GM12865 (cell line): ENCODE measurements at regions not wholly inside any gene's neighbourhood (a gene's known extent, or its start where the extent isn't known, plus 50 kb on each side); places are given as distances from the start of the nearest gene placed in this dataset.

Source experiments
- DNase-seq: peaks from one replicate; pipeline ENCODE4 v3.0.0; 2010; ENCODE audit warnings: low read depth
- H3K4me3 ChIP-seq: 2 replicates; pipeline ENCODE4 v1.5.1; 2011; ENCODE audit warnings: mild to moderate bottlenecking, low read depth, low read length, control low read depth
- TF ChIP-seq, protein P1 (sequence below): IDR thresholded peaks from 2 replicates; pipeline ENCODE4 v1.5.1; 2011; ENCODE audit warnings: low read length, control low read depth, low read depth, inconsistent platforms; ENCODE audit not compliant: insufficient read depth; ENCODE audit errors: missing control alignments

- DNase-seq: no peak
- TF ChIP-seq, protein P1, sequence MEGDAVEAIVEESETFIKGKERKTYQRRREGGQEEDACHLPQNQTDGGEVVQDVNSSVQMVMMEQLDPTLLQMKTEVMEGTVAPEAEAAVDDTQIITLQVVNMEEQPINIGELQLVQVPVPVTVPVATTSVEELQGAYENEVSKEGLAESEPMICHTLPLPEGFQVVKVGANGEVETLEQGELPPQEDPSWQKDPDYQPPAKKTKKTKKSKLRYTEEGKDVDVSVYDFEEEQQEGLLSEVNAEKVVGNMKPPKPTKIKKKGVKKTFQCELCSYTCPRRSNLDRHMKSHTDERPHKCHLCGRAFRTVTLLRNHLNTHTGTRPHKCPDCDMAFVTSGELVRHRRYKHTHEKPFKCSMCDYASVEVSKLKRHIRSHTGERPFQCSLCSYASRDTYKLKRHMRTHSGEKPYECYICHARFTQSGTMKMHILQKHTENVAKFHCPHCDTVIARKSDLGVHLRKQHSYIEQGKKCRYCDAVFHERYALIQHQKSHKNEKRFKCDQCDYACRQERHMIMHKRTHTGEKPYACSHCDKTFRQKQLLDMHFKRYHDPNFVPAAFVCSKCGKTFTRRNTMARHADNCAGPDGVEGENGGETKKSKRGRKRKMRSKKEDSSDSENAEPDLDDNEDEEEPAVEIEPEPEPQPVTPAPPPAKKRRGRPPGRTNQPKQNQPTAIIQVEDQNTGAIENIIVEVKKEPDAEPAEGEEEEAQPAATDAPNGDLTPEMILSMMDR: no peak
Measured at GRCh38 chr16:35725949-35726348, 2266.5 kb downstream of the TP53TG3F start.

GRCh38 chr16:35730251-35730650 lies 2270.8 kb downstream of the TP53TG3F start:
- DNase-seq: no peak
- TF ChIP-seq, protein P1: no peak
- H3K4me3 ChIP-seq: no peak overlapping the region

More at GRCh38 chr16:35725949-35726348, 2266.5 kb downstream of the TP53TG3F start:
- H3K4me3 ChIP-seq: no peak overlapping the region

DNA sequence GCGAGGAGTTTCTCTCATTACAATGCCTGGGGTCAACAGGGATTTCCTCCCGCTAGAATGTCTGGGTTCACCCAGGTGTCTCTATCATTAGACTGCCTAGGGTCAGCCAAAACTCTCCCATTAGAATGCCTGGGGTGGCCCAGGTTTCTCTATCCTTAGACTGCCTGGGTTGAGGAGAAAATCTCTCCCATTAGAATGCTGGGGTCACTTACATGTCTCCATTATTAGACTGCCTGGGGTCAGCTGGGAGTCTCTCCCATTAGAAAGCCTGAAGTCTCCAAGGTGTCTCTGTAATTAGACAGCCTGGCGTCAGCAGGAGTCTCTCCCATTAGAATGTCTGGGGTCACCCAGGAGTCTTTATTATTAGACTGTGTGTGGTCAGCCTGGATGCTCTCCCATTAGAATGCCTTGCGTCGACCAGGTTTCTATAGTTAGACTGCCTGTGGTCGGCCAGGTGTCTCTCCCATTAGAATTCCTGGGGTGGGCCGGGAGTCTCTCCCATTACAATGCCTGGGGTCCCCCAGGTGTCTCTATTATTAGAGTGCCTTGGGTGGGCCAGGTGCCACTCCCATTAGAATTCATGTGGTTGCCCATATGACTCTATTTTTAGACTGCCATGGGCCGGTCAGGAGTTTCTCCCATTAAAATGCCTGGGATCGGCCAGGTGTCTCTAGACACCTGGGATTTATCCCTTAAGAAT lies 2272.1 kb downstream of the TP53TG3F start:
- TF ChIP-seq, protein P1: no peak
- H3K4me3 ChIP-seq: no peak overlapping the region
- DNase-seq: no peak

DNA sequence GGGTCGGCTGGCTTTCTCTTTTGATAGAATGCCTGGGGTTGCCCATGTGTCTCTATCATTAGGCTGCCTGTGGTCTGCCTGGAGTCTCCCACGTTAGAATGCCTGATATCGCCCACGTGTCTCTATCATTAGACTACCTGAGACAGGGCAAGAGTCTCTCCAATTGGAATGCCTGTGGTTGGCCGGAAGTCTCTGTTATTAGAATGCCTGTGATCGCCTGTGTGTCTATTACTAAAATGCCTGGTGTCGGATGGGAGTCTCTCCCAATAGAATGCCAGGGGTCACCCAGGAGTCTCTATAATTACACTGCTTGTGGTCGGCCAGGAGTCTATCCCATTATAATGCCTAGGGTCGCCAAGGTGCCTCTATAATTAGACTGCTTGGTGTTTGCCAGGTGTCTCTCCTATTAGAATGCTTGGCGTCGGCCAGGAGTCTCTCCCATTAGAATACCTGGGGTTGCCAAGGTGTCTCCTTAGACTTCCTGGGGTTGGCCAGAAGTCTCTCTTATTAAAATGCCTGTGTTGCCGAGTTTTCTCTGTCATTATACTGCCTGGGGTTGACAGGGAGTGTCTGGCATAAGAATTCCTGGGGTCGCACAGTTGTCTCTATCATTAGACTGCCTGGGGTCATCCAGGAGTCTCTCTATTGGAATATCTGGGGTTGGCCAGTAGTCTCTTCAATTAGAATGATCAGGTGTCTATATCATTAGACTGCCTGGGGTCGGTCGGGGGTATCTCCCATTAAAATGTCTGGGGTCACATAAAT lies 2272.8 kb downstream of the TP53TG3F start:
- no peak for DNase-seq
- TF ChIP-seq, protein P1: no peak
- H3K4me3 ChIP-seq: no peak overlapping the region

DNA sequence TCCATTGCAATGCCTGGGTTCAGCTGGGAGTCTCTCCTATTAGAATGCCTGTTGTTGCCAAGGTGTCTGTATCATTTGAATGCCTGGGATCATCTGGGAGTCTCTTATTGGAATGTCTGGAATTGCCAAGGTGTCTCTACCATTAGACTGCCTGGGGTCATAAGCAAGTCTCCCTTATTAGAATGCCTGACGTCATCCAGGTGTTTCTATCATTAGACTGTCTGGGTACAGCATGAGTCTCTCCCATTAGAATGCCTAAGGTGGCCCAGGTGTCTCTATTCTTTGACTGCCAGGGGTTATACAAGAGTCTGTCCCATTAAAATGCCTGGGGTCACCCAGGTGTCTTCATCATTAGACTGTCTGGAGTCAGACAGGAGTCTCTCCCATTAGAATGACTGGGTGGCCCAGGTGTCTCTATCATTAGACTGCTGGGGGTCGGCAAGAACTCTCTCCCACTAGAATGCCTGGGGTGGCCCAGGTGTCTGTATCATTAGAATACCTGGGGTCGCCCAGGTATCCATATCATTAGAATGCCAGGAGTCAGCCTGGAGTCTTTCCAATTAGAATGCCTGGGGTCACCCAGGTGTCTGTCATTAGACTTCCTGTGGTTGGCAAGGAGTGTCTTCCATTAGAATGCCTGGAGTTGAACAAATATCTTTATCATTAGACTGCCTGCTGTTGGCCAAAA lies 2274.0 kb downstream of the TP53TG3F start:
- no peak overlapping the region for H3K4me3 ChIP-seq
- DNase-seq: no peak
- TF ChIP-seq, protein P1: no peak

GRCh38 chr16:35733971-35734702 lies 2274.7 kb downstream of the TP53TG3F start:
- TF ChIP-seq, protein P1: no peak
- H3K4me3 ChIP-seq: no peak overlapping the region
- DNase-seq: no peak
